Thyroid gland (tissue), 4 donors: ENCODE measurements at regions not wholly inside any gene's neighbourhood (a gene's known extent, or its start where the extent isn't known, plus 50 kb on each side); places are given as distances from the start of the nearest gene placed in this dataset.

ENCODE experiments used
- POLR2A ChIP-seq, 2 donors: fragments of 450-650 bp; IDR thresholded peaks; one replicate each; pipeline ENCODE4 v1.6.1; 2017; ENCODE audit warnings: antibody characterized with exemption in 2 of 2, mild to moderate bottlenecking in 2 of 2, moderate library complexity in 1 of 2
- TF ChIP-seq, protein P1 (sequence below), 6 experiments: fragments of 200-600 bp in 3 of 6; fragments of 450-650 bp in 3 of 6; sonication (generic) in 3 of 6; IDR thresholded peaks; one replicate each; pipeline ENCODE4 v1.5.1; 2016 to 2019; ENCODE audit warnings: antibody characterized with exemption in 6 of 6, mild to moderate bottlenecking in 2 of 6, inconsistent platforms in 1 of 6, moderate library complexity in 1 of 6

GRCh38 chr2:217071416-217071815 lies 211.6 kb upstream of the TNP1 start:
- TF ChIP-seq, protein P1, sequence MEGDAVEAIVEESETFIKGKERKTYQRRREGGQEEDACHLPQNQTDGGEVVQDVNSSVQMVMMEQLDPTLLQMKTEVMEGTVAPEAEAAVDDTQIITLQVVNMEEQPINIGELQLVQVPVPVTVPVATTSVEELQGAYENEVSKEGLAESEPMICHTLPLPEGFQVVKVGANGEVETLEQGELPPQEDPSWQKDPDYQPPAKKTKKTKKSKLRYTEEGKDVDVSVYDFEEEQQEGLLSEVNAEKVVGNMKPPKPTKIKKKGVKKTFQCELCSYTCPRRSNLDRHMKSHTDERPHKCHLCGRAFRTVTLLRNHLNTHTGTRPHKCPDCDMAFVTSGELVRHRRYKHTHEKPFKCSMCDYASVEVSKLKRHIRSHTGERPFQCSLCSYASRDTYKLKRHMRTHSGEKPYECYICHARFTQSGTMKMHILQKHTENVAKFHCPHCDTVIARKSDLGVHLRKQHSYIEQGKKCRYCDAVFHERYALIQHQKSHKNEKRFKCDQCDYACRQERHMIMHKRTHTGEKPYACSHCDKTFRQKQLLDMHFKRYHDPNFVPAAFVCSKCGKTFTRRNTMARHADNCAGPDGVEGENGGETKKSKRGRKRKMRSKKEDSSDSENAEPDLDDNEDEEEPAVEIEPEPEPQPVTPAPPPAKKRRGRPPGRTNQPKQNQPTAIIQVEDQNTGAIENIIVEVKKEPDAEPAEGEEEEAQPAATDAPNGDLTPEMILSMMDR (IDR thresholded peaks at IDR 0.05): no peak
- TF ChIP-seq POLR2A (IDR thresholded peaks at IDR 0.05): no peak
